ENCODE measurements at regions not wholly inside any gene's neighbourhood (a gene's known extent, or its start where the extent isn't known, plus 50 kb on each side); places are given as distances from the start of the nearest gene placed in this dataset.

GRCh38 chr2:58916063-58916462 lies 674.9 kb upstream of the FANCL start:
- TF ChIP-seq CTCF (IDR thresholded peaks at IDR 0.05; ENCODE audit: unreplicated experiment) = no peak

GRCh38 chr2:58914733-58915505 lies 673.8 kb upstream of the FANCL start:
- CTCF ChIA-PET = no interaction called here
- Mint-ChIP-seq H3K36me3 (ENCODE audit: insufficient read depth, unreplicated experiment) (no peaks in the 10 kb centered on the region), H3K4me3 (ENCODE audit: low read depth, unreplicated experiment) (no peak overlapping the region), H3K27ac (ENCODE audit: unreplicated experiment) (no peak overlapping the region), H3K9me3 (ENCODE audit: low read depth, unreplicated experiment) (no peaks in the 10 kb centered on the region), H3K4me1 (ENCODE audit: low read depth, unreplicated experiment) (no peaks in the 10 kb centered on the region), H3K27me3 (ENCODE audit: unreplicated experiment) (no peaks in the 10 kb centered on the region)
- TF ChIP-seq CTCF (IDR thresholded peaks at IDR 0.05; ENCODE audit: unreplicated experiment) = no peak
- DNase-seq = no peak
- intact Hi-C loops (cut with micrococcal nuclease; ENCODE audit: unreplicated experiment) = no loop called here
- BruUV-seq (replicated peaks) = no TSS peak

More at GRCh38 chr2:58916063-58916462, 674.9 kb upstream of the FANCL start:
- no peaks in the 10 kb centered on the region for H3K4me1 Mint-ChIP-seq (ENCODE audit: low read depth, unreplicated experiment)
- H3K36me3 Mint-ChIP-seq (ENCODE audit: insufficient read depth, unreplicated experiment) = no peaks in the 10 kb centered on the region
- intact Hi-C loops (cut with micrococcal nuclease; ENCODE audit: unreplicated experiment) = no loop called here
- no peaks in the 10 kb centered on the region for H3K9me3 Mint-ChIP-seq (ENCODE audit: low read depth, unreplicated experiment)
- CTCF ChIA-PET = no interaction called here
- H3K4me3 Mint-ChIP-seq (ENCODE audit: low read depth, unreplicated experiment) = no peak overlapping the region
- H3K27ac Mint-ChIP-seq (ENCODE audit: unreplicated experiment) = no peak overlapping the region
- no TSS peak for BruUV-seq (replicated peaks)
- DNase-seq = no peak
- no peaks in the 10 kb centered on the region for H3K27me3 Mint-ChIP-seq (ENCODE audit: unreplicated experiment)

GRCh38 chr2:58913082-58913726 lies 672.1 kb upstream of the FANCL start:
- intact Hi-C loops (cut with micrococcal nuclease; ENCODE audit: unreplicated experiment) = no loop called here
- no TSS peak for BruUV-seq (replicated peaks)
- Mint-ChIP-seq H3K27me3 (ENCODE audit: unreplicated experiment) (no peaks in the 10 kb centered on the region), H3K4me1 (ENCODE audit: low read depth, unreplicated experiment) (no peaks in the 10 kb centered on the region), H3K36me3 (ENCODE audit: insufficient read depth, unreplicated experiment) (no peaks in the 10 kb centered on the region), H3K4me3 (ENCODE audit: low read depth, unreplicated experiment) (no peak overlapping the region), H3K9me3 (ENCODE audit: low read depth, unreplicated experiment) (no peaks in the 10 kb centered on the region), H3K27ac (ENCODE audit: unreplicated experiment) (no peak overlapping the region)
- CTCF ChIA-PET = interaction anchor here (0.5 kb wide), 1 partner anchor 380 kb away, joined by 3 read pairs; no protein-coding TSS in a partner anchor
- no peak for TF ChIP-seq CTCF (IDR thresholded peaks at IDR 0.05; ENCODE audit: unreplicated experiment)
- no peak for DNase-seq

- DNase-seq = no peak
- CTCF ChIA-PET = interaction anchor here (0.7 kb wide), 1 partner anchor 29 kb away, joined by 3 read pairs; no protein-coding TSS in a partner anchor
- Mint-ChIP-seq H3K36me3 (ENCODE audit: insufficient read depth, unreplicated experiment) (no peaks in the 10 kb centered on the region), H3K4me3 (ENCODE audit: low read depth, unreplicated experiment) (no peak overlapping the region), H3K9me3 (ENCODE audit: low read depth, unreplicated experiment) (no peaks in the 10 kb centered on the region), H3K4me1 (ENCODE audit: low read depth, unreplicated experiment) (no peaks in the 10 kb centered on the region), H3K27ac (ENCODE audit: unreplicated experiment) (no peak overlapping the region), H3K27me3 (ENCODE audit: unreplicated experiment) (no peaks in the 10 kb centered on the region)
- intact Hi-C loops (cut with micrococcal nuclease; ENCODE audit: unreplicated experiment) = no loop called here
- no peak for TF ChIP-seq CTCF (IDR thresholded peaks at IDR 0.05; ENCODE audit: unreplicated experiment)
- BruUV-seq (replicated peaks) = no TSS peak
These were observed 670.8 kb upstream of the FANCL start for GRCh38 chr2:58911877-58912276.

All from Calu3 (cell line).